Prostate gland (tissue), 2 donors: ENCODE measurements at regions not wholly inside any gene's neighbourhood (a gene's known extent, or its start where the extent isn't known, plus 50 kb on each side); places are given as distances from the start of the nearest gene placed in this dataset.

ENCODE experiments used
- DNase-seq: peaks from one replicate; pipeline ENCODE4 v3.0.0-alpha.2; 2019; ENCODE audit warnings: low spot score
- H3K27ac ChIP-seq, 2 donors: fragments of 200-600 bp; sonication (generic); 2 replicates each; pipeline ENCODE4 v1.5.1; 2017 to 2019
- H3K27me3 ChIP-seq: fragments of 200-600 bp; sonication (generic); replicated peaks from 2 replicates; pipeline ENCODE4 v1.5.1; 2019; ENCODE audit not compliant: insufficient read depth
- H3K36me3 ChIP-seq, 2 donors: fragments of 200-600 bp; sonication (generic); 1 replicate in 1 of 2; 2 replicates in 1 of 2; pipeline versions ENCODE4 v1.5.1 to v1.8.1; 2017 to 2019
- H3K4me1 ChIP-seq: fragments of 200-600 bp; sonication (generic); replicated peaks from 2 replicates; pipeline ENCODE4 v1.5.1; 2019
- H3K4me3 ChIP-seq, 2 donors: fragments of 200-600 bp; sonication (generic); 2 replicates each; pipeline ENCODE4 v1.5.1; 2017 to 2019
- H3K9me3 ChIP-seq: fragments of 200-600 bp; sonication (generic); 2 replicates; pipeline ENCODE4 v1.5.1; 2017
- CTCF ChIP-seq, 4 experiments: fragments of 200-600 bp in 2 of 4; fragments of 450-650 bp in 2 of 4; sonication (generic) in 2 of 4; IDR thresholded peaks; 1 replicate in 3 of 4; 2 replicates in 1 of 4; pipeline ENCODE4 v1.5.1; 2016 to 2019; ENCODE audit warnings: antibody characterized with exemption in 4 of 4, mild to moderate bottlenecking in 2 of 4, moderate library complexity in 2 of 4
- POLR2A ChIP-seq: fragments of 450-650 bp; IDR thresholded peaks from one replicate; pipeline ENCODE4 v1.6.1; 2016; ENCODE audit warnings: antibody characterized with exemption, mild to moderate bottlenecking
- POLR2AphosphoS5 ChIP-seq: sonication (generic); formaldehyde crosslinking; IDR thresholded peaks from one replicate; pipeline ENCODE4 v1.6.1; 2017; ENCODE audit warnings: antibody characterized with exemption
- WGBS: methylation state at CpG from one replicate; pipeline ENCODE4 v1.1.5; 2018; 5-methylcytosine and 5-hydroxymethylcytosine counted together
- intact Hi-C: fragments of 100-400 bp; cut with DNase I; formaldehyde crosslinking; loops from one replicate; pipeline ENCODE4 v1.14.2; 2022

GRCh38 chr21:27269644-27270043, 302.8 kb upstream of the ADAMTS5 start:
- intact Hi-C loops, result no loop called here
- Histone ChIP-seq H3K4me3 (no peak overlapping the region), H3K4me1 (no peaks in the 10 kb centered on the region), H3K36me3 (no peaks in the 10 kb centered on the region), H3K27ac (no peak overlapping the region), H3K27me3 (no peaks in the 10 kb centered on the region), H3K9me3 (no peaks in the 10 kb centered on the region)
- no peak for DNase-seq
- TF ChIP-seq CTCF (IDR thresholded peaks at IDR 0.05), result no peak
- TF ChIP-seq POLR2AphosphoS5, result no peak
- no peak for TF ChIP-seq POLR2A

GRCh38 chr21:27268290-27268689, 301.4 kb upstream of the ADAMTS5 start:
- 33% methylated on average over 2 of the region's 2 CpGs for WGBS
- no peak overlapping the region for H3K27ac ChIP-seq
- intact Hi-C loops, result no loop called here

GRCh38 chr21:27265949-27266348, 299.1 kb upstream of the ADAMTS5 start:
- Histone ChIP-seq H3K27me3 (no peaks in the 10 kb centered on the region), H3K9me3 (no peaks in the 10 kb centered on the region), H3K4me1 (no peaks in the 10 kb centered on the region), H3K4me3 (no peak overlapping the region), H3K27ac (no peak overlapping the region), H3K36me3 (no peaks in the 10 kb centered on the region)
- intact Hi-C loops, result no loop called here
- TF ChIP-seq POLR2AphosphoS5 (no peak), CTCF (IDR thresholded peaks at IDR 0.05) (no peak), POLR2A (no peak)
- no peak for DNase-seq
- WGBS, result 65% methylated on average over 2 of the region's 2 CpGs

More at GRCh38 chr21:27268290-27268689, 301.4 kb upstream of the ADAMTS5 start:
- H3K27me3 ChIP-seq, result no peaks in the 10 kb centered on the region
- TF ChIP-seq CTCF (IDR thresholded peaks at IDR 0.05) (no peak), POLR2AphosphoS5 (no peak), POLR2A (no peak)
- no peak for DNase-seq
- no peaks in the 10 kb centered on the region for H3K4me1 ChIP-seq
- no peaks in the 10 kb centered on the region for H3K9me3 ChIP-seq
- H3K36me3 ChIP-seq, result no peaks in the 10 kb centered on the region
- no peak overlapping the region for H3K4me3 ChIP-seq

GRCh38 chr21:27265492-27265891, 298.6 kb upstream of the ADAMTS5 start:
- no peak overlapping the region for H3K27ac ChIP-seq
- no peaks in the 10 kb centered on the region for H3K36me3 ChIP-seq
- no peaks in the 10 kb centered on the region for H3K27me3 ChIP-seq
- DNase-seq, result no peak
- H3K4me3 ChIP-seq, result no peak overlapping the region
- WGBS, result 64% methylated on average over 1 of the region's 1 CpG
- TF ChIP-seq POLR2A, result no peak
- no peak for TF ChIP-seq CTCF (IDR thresholded peaks at IDR 0.05)
- TF ChIP-seq POLR2AphosphoS5, result no peak
- no peaks in the 10 kb centered on the region for H3K9me3 ChIP-seq
- no peaks in the 10 kb centered on the region for H3K4me1 ChIP-seq
- intact Hi-C loops, result no loop called here

- Histone ChIP-seq H3K36me3 (no peaks in the 10 kb centered on the region), H3K4me1 (no peaks in the 10 kb centered on the region), H3K4me3 (no peak overlapping the region), H3K27ac (no peak overlapping the region), H3K27me3 (no peaks in the 10 kb centered on the region), H3K9me3 (no peaks in the 10 kb centered on the region)
- intact Hi-C loops, result no loop called here
- DNase-seq, result no peak
- 93% methylated on average over 2 of the region's 2 CpGs for WGBS
- no peak for TF ChIP-seq POLR2AphosphoS5
- no peak for TF ChIP-seq CTCF (IDR thresholded peaks at IDR 0.05)
- no peak for TF ChIP-seq POLR2A
Observed at GRCh38 chr21:27261676-27262075, 294.8 kb upstream of the ADAMTS5 start.
